NCI-H146 (cell line): ENCODE measurements at regions not wholly inside any gene's neighbourhood (a gene's known extent, or its start where the extent isn't known, plus 50 kb on each side); places are given as distances from the start of the nearest gene placed in this dataset.

Experiments
- DNase-seq: peaks from one replicate; lab custom pipeline; 2025; lab: John Stamatoyannopoulos, UW

DNA sequence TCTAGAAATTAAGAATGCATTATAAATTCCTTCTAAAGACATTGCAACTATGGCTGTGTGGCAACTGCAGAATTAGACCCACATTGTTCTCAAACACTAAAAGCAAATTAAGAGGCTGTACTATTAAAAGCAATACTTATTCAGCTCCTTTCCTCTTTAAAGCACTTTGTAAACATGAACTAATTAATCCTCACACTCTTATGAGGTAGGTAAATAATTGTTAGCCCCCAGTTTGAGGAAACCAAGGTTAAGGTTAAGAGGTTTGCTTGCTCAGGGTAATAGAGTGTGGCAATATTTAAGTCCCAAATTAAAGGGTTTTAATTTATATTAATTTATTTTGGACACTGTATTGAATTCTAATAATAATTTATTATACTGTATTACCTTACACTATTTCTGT is 553.8 kb downstream of the LRRIQ3 start:
- peak; percentile 13 for DNase-seq

DNA sequence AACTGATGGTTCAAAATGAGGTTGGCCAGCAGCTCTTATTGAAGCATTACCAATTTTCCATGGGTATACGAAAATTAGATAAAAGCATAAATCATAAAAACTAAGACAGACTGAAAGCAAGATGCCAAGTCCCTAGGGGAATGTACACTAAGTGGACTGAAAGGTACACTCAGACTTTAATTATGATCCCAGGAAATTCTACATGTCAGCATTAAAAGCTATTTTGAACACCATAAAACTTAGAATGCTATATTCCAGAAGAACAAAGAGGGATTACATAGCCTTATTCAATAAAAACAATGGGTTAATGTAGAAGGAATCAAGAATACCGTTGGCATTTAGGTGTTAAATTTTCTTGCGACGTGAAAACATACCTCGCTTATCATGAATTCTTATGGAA is 558.5 kb downstream of the LRRIQ3 start:
- DNase-seq, result no peak

DNA sequence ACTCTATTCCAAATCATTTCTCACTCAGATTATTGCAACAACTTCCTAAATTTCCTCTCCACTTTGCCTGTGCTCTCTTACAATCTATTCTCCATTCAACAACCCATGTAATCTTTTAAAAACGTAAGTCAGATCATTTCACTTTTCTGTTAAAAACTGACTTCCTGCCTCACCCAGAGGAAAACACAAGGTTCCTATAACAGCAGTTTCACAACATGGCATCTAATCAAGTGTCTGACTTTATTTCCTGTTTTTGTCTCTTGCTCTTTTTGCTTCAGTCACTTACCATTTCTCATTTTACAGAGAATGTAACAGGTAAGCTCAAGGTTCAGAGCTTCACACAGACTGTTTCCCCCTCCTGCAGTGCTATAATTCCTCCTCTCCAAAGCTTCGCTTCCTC is 560.7 kb downstream of the LRRIQ3 start:
- no peak for DNase-seq

- no peak for DNase-seq
Observed at GRCh38 chr1:73635021-73635420, 563.0 kb downstream of the LRRIQ3 start.

- no peak for DNase-seq
Observed at GRCh38 chr1:73627723-73628122, 570.3 kb downstream of the LRRIQ3 start.

GRCh38 chr1:73626326-73626725 is 571.6 kb downstream of the LRRIQ3 start:
- no peak for DNase-seq

DNA sequence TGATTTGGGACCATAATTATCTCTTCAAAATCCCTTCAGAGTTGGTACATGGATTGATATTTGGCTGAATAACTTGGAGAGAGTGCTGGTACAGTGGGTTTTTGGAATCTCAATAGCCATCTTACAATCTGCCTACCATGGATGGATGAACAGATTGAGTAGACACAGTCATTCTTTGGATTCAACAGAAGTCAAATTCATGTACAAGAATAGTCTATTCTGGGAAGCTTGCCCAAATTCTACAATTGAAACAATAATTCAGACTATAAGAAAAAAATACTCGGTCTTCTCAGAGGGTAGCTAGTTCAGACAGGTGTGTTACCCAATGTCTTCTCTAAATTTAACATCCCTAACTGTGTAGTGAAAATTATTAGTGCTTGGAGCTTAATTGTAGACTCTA is 574.0 kb downstream of the LRRIQ3 start:
- DNase-seq, result no peak

DNA sequence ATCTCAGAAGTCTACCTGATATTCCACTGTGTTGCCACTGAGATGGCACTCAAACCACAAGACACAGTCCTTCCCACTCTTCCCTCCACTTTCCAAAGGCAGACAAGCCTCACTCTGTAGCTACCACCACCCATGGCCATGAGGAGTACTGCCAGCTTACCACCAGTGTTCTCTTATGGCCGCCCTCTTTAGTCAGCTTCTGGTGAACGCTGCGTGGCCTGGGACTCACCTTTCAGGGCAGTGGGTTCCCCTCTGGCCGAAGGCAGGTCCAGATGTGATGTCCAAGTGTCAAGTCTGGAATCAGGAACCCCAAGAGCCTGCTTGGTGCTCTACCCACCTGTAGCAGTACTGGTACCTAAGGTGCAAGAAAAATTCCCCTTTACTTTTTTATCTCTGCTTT is 580.8 kb downstream of the LRRIQ3 start:
- no peak for DNase-seq

GRCh38 chr1:73611681-73612080 is 586.3 kb downstream of the LRRIQ3 start:
- DNase-seq, result no peak

GRCh38 chr1:73604739-73605138 is 593.2 kb downstream of the LRRIQ3 start:
- no peak for DNase-seq

DNA sequence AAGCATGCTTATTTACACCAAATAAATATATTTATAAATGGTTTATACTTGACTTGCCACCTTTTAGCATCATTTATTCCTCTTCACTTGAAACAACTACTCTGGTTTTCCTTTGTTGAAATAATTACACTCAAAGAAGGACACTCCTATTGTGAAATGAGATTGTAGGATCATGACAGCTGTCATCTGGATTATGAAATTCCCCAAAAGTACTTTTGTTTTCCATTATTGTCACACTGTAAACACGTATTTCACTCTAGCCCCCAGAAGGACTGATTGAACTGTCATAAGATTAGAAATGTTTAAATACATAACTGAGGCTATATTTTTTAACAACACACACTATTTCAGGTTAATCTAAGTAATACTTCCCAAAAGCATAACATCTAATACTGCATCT is 593.8 kb downstream of the LRRIQ3 start:
- no peak for DNase-seq

DNA sequence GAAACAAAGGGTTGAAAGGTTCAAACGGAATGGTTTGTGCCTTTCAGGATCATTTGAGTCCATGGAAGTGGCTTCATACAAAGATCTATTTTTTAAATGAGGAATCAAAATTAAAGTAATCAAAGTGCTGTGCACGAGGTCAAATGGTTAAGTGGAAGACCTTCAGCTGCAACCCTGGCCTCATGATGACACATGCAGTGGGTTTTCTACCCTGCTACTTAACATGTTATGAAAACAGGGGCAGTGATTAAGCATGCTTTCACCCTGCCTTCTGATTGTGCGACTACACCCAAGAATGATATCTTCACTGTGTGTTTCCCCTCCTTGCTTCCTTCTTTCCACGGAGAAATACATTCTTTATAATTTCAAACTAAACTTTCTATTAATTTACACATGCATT is 604.2 kb downstream of the LRRIQ3 start:
- DNase-seq, result no peak

DNA sequence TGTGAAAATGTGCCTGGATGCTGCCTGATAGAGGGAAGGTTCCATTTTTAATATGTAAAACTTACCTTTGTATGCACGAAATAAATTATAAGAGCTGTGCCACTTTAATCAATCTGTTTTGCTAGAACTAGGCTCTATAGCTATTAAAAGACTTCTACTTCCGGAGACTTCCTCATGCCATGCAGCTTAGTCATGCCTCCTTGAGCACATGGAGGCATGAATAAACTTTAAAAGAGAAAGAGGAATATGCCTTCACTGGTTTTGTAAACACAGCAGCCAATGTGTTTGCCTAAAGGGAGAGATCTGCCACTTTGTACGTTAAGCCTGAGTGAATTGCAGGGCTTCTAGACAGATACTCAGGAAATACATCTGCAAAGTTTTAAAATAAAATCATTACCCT is 604.6 kb downstream of the LRRIQ3 start:
- no peak for DNase-seq

- DNase-seq, result no peak
Observed at GRCh38 chr1:73587080-73587479, 610.9 kb downstream of the LRRIQ3 start.

- DNase-seq, result no peak
Observed at GRCh38 chr1:73577206-73577605, 620.8 kb downstream of the LRRIQ3 start.

GRCh38 chr1:73576083-73576482 is 621.9 kb downstream of the LRRIQ3 start:
- no peak for DNase-seq

DNA sequence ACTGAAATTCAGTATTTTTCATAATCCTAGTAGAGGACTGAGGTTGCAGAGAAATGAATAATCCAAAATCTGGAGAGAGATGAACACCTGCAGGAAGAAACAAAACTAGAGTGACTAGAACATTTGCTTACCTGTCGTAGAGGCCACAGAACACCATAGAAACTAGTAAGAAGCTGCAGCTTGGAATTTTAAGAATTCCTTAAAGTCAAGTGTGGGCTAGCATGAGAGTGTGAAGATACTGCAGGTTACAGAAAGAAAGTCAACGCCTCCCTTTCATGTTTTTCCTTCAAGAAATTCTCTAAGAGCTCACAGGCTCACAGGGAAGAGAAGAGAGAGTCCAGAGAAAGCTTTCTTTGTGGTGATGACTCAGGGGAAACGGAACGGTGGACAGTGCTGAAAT is 633.7 kb downstream of the LRRIQ3 start:
- no peak for DNase-seq

GRCh38 chr1:73556270-73556669 is 641.7 kb downstream of the LRRIQ3 start:
- no peak for DNase-seq

- DNase-seq, result no peak
Observed at GRCh38 chr1:73537400-73537799, 660.6 kb downstream of the LRRIQ3 start.

- no peak for DNase-seq
Observed at GRCh38 chr1:73517603-73518191, 680.3 kb downstream of the LRRIQ3 start.

GRCh38 chr1:73516451-73516850 is 681.5 kb downstream of the LRRIQ3 start:
- no peak for DNase-seq

- DNase-seq, result no peak
Observed at GRCh38 chr1:73511038-73511437, 686.9 kb downstream of the LRRIQ3 start.

DNA sequence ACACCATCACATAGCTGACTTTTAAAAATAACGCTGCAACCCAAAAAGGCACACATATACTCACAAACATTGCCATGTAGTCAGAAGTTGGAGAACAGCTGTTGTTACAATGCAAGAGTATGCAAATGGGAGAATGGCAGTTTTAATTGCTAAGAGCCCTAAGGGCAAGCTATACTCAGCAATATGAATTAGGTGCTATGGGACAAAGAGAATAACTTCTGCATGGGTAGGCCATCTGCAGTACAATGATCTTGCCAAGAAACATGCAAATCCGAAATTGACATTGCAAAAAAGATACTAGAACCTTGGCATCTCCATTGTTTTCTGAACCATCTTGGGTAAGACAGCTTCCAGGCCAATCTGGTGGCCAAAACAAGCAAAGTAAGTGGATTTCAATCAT is 697.8 kb downstream of the LRRIQ3 start:
- DNase-seq, result no peak

GRCh38 chr1:73499671-73500070 is 698.3 kb downstream of the LRRIQ3 start:
- no peak for DNase-seq

- no peak for DNase-seq
Observed at GRCh38 chr1:73491621-73492020, 706.4 kb downstream of the LRRIQ3 start.
